Uterus (tissue), 2 donors: ENCODE measurements at regions not wholly inside any gene's neighbourhood (a gene's known extent, or its start where the extent isn't known, plus 50 kb on each side); places are given as distances from the start of the nearest gene placed in this dataset.

ENCODE experiments used
- POLR2A ChIP-seq, 2 donors: fragments of 450-650 bp; IDR thresholded peaks; one replicate each; pipeline ENCODE4 v1.6.1; 2016; ENCODE audit warnings: antibody characterized with exemption in 2 of 2, mild to moderate bottlenecking in 1 of 2, moderate library complexity in 1 of 2
- TF ChIP-seq, protein P1 (sequence below), 4 experiments: fragments of 200-600 bp in 2 of 4; fragments of 450-650 bp in 2 of 4; sonication (generic) in 2 of 4; IDR thresholded peaks; one replicate each; pipeline ENCODE4 v1.5.1; 2016 to 2019; ENCODE audit warnings: antibody characterized with exemption in 4 of 4, mild to moderate bottlenecking in 2 of 4, moderate library complexity in 1 of 4

DNA sequence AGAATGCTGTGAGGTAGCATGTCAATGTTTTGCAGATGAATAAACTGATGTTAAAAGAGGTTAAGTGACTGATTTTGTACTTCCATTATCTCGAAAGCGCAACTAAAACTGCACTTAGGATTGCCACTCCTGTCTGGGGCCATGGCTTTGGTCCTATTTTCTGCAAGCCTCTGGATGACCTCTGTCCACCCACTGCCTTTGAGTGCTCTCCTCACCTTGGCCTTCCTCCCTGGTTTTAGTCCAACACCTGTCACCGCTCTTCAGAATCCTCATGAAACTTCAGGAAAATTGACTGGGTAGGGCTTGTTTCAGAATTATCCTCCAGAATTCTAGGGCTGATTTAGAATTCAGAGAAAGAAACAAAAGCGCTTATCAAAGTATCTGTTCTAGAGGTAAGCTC, 51.1 kb upstream of the HNMT start:
- TF ChIP-seq, protein P1, sequence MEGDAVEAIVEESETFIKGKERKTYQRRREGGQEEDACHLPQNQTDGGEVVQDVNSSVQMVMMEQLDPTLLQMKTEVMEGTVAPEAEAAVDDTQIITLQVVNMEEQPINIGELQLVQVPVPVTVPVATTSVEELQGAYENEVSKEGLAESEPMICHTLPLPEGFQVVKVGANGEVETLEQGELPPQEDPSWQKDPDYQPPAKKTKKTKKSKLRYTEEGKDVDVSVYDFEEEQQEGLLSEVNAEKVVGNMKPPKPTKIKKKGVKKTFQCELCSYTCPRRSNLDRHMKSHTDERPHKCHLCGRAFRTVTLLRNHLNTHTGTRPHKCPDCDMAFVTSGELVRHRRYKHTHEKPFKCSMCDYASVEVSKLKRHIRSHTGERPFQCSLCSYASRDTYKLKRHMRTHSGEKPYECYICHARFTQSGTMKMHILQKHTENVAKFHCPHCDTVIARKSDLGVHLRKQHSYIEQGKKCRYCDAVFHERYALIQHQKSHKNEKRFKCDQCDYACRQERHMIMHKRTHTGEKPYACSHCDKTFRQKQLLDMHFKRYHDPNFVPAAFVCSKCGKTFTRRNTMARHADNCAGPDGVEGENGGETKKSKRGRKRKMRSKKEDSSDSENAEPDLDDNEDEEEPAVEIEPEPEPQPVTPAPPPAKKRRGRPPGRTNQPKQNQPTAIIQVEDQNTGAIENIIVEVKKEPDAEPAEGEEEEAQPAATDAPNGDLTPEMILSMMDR (IDR thresholded peaks at IDR 0.05): no peak
- no peak for TF ChIP-seq POLR2A (IDR thresholded peaks at IDR 0.05)
